Neural cell (in vitro differentiated cells): ENCODE measurements at regions not wholly inside any gene's neighbourhood (a gene's known extent, or its start where the extent isn't known, plus 50 kb on each side); places are given as distances from the start of the nearest gene placed in this dataset.
"Not testable (repeated sequence)": the region's sequence is repeated elsewhere in the genome, so short reads cannot be mapped to it uniquely, and the experiment has no call there.

Experiments used
- H2AFZ ChIP-seq: fragments of 200-600, 300-800 bp; sonication (generic), shearing (Covaris generic); 2 replicates; pipeline ENCODE4 v1.6.0; 2014; ENCODE audit warnings: low read depth, mild to moderate bottlenecking, antibody characterized with exemption, low read length, moderate library complexity
- H3F3A ChIP-seq: fragments of 200-600 bp; shearing (Covaris generic); 2 replicates; pipeline ENCODE4 v1.6.1; 2016; ENCODE audit warnings: mild to moderate bottlenecking, moderate library complexity, mixed read lengths, antibody characterized with exemption, low read length; ENCODE audit not compliant: insufficient read depth, poor library complexity, severe bottlenecking
- H3K27ac ChIP-seq: fragments of 200-600, 300-800 bp; sonication (generic), shearing (Covaris generic); 2 replicates; pipeline ENCODE4 v1.5.1; 2014; ENCODE audit warnings: mild to moderate bottlenecking, low read length, moderate library complexity
- H3K27me3 ChIP-seq: fragments of 300-800, 200-600 bp; sonication (generic), shearing (Covaris generic); 2 replicates; pipeline ENCODE4 v1.6.0; 2014; ENCODE audit warnings: mild to moderate bottlenecking, low read depth, low read length, moderate library complexity; ENCODE audit not compliant: insufficient read depth
- H3K36me3 ChIP-seq: fragments of 300-800, 200-600 bp; sonication (generic), shearing (Covaris generic); 2 replicates; pipeline ENCODE4 v1.5.1; 2014; ENCODE audit warnings: mild to moderate bottlenecking, antibody characterized with exemption, low read length, moderate library complexity; ENCODE audit not compliant: insufficient read depth
- H3K4me2 ChIP-seq: fragments of 300-800, 200-600 bp; sonication (generic), shearing (Covaris generic); 2 replicates; pipeline ENCODE4 v1.6.0; 2014; ENCODE audit warnings: mild to moderate bottlenecking, low read length
- H3K4me3 ChIP-seq: fragments of 300-800, 200-600 bp; sonication (generic), shearing (Covaris generic); 2 replicates; pipeline ENCODE4 v1.5.1; 2014; ENCODE audit warnings: mild to moderate bottlenecking, low read length, moderate library complexity
- H3K79me2 ChIP-seq: fragments of 200-600 bp; shearing (Covaris generic); replicated peaks from 2 replicates; pipeline ENCODE4 v1.6.0; 2014; ENCODE audit warnings: mild to moderate bottlenecking, low read length, moderate library complexity; ENCODE audit not compliant: insufficient read depth
- H3K9ac ChIP-seq: fragments of 300-800, 200-600 bp; sonication (generic), shearing (Covaris generic); 2 replicates; pipeline ENCODE4 v1.6.1; 2016; ENCODE audit warnings: mild to moderate bottlenecking, low read length, mixed read lengths
- H3K9me2 ChIP-seq: fragments of 200-600 bp; shearing (Covaris generic); 2 replicates; pipeline ENCODE4 v1.6.1; 2016; ENCODE audit warnings: mild to moderate bottlenecking, low read length, mixed read lengths; ENCODE audit not compliant: insufficient read depth
- H3K9me3 ChIP-seq: fragments of 200-600, 300-800 bp; sonication (generic), shearing (Covaris generic); 2 replicates; pipeline ENCODE4 v1.6.1; 2016; ENCODE audit warnings: mild to moderate bottlenecking, mixed run types, low read length, moderate library complexity, mixed read lengths
- H4K20me1 ChIP-seq: fragments of 200-600 bp; shearing (Covaris generic); 2 replicates; pipeline ENCODE4 v1.6.1; 2016; ENCODE audit warnings: mild to moderate bottlenecking, mixed run types; ENCODE audit not compliant: insufficient read depth
- CTCF ChIP-seq: fragments of 450-650 bp; IDR thresholded peaks from 2 replicates; pipeline ENCODE4 v1.5.1; 2014; ENCODE audit warnings: antibody characterized with exemption, mild to moderate bottlenecking, moderate library complexity; ENCODE audit not compliant: poor library complexity, severe bottlenecking
- EP300 ChIP-seq: fragments of 450-650 bp; conservative IDR thresholded peaks from 2 replicates; pipeline ENCODE4 v1.6.1; 2014; ENCODE audit warnings: antibody characterized with exemption, mild to moderate bottlenecking, moderate library complexity; ENCODE audit not compliant: poor library complexity, severe bottlenecking
- EZH2 ChIP-seq: fragments of 200-600, 300-800 bp; shearing (Covaris generic), sonication (generic); IDR thresholded peaks from 2 replicates; pipeline ENCODE4 v1.6.1; 2014; ENCODE audit warnings: antibody characterized with exemption, low read length, borderline replicate concordance, mild to moderate bottlenecking; ENCODE audit not compliant: insufficient read depth, poor library complexity, severe bottlenecking
- MXI1 ChIP-seq: fragments of 450-650 bp; conservative IDR thresholded peaks from 2 replicates; pipeline ENCODE4 v1.6.1; 2014; ENCODE audit warnings: antibody characterized with exemption, mild to moderate bottlenecking; ENCODE audit not compliant: poor library complexity, severe bottlenecking
- POLR2AphosphoS5 ChIP-seq: IDR thresholded peaks from 2 replicates; pipeline ENCODE4 v1.6.1; 2012
- RAD21 ChIP-seq: fragments of 450-650 bp; conservative IDR thresholded peaks from 2 replicates; pipeline ENCODE4 v1.6.1; 2014; ENCODE audit warnings: antibody characterized with exemption, mild to moderate bottlenecking, moderate library complexity
- REST ChIP-seq: IDR thresholded peaks from 2 replicates; pipeline ENCODE4 v1.6.1; 2012; ENCODE audit warnings: borderline replicate concordance
- SMC3 ChIP-seq: fragments of 450-650 bp; conservative IDR thresholded peaks from 2 replicates; pipeline ENCODE4 v1.6.1; 2014; ENCODE audit warnings: antibody characterized with exemption, mild to moderate bottlenecking, moderate library complexity; ENCODE audit not compliant: poor library complexity
- TAF1 ChIP-seq: IDR thresholded peaks from 2 replicates; pipeline ENCODE4 v1.6.1; 2012; ENCODE audit warnings: low read depth

- no peak overlapping the region for H3K4me2 ChIP-seq
- TF ChIP-seq CTCF (no peak), TAF1 (no peak), MXI1 (no peak), POLR2AphosphoS5 (no peak), EZH2 (no peak), RAD21 (no peak), EP300 (no peak), SMC3 (no peak), REST (no peak)
- no peak overlapping the region for H2AFZ ChIP-seq
- H3K36me3 ChIP-seq = no peaks in the 10 kb centered on the region
- no peaks in the 10 kb centered on the region for H4K20me1 ChIP-seq
- H3K9me3 ChIP-seq = peaks cover 6% of the 10 kb centered on the region
- H3K27me3 ChIP-seq = no peaks in the 10 kb centered on the region
- no peaks in the 10 kb centered on the region for H3K79me2 ChIP-seq
- no peak overlapping the region for H3K4me3 ChIP-seq
- peaks cover 3% of the 10 kb centered on the region for H3F3A ChIP-seq
- no peaks in the 10 kb centered on the region for H3K9me2 ChIP-seq
- H3K27ac ChIP-seq = no peak overlapping the region
- no peak overlapping the region for H3K9ac ChIP-seq
These were observed 877.9 kb upstream of the TMEFF2 start for GRCh38 chr2:193072647-193073046.

DNA sequence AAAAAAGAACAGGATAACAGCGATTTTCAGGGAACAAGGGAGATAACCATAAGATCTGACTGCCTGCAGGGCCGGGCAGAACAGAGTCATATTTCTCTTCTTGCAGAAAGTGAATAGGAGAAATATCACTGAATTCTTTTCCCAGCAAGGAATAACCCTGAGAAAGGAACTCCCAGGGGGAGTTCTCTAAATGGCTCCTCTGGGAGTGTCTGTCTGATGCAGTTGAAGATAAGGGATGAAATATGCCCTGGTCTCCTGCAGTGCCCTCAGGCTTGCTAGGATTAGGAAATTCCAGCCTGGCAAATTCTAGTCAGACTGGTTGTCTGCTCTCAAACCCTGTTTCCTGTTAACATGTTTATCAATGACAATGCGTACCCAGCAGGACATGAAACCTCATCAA, 830.8 kb upstream of the TMEFF2 start:
- not testable (repeated sequence) for H3K4me2 ChIP-seq, H3K9ac ChIP-seq, H2AFZ ChIP-seq, H3K79me2 ChIP-seq, H3K27ac ChIP-seq, H3F3A ChIP-seq, H3K4me3 ChIP-seq, H3K9me2 ChIP-seq, H3K27me3 ChIP-seq, H3K9me3 ChIP-seq, H3K36me3 ChIP-seq, H4K20me1 ChIP-seq

DNA sequence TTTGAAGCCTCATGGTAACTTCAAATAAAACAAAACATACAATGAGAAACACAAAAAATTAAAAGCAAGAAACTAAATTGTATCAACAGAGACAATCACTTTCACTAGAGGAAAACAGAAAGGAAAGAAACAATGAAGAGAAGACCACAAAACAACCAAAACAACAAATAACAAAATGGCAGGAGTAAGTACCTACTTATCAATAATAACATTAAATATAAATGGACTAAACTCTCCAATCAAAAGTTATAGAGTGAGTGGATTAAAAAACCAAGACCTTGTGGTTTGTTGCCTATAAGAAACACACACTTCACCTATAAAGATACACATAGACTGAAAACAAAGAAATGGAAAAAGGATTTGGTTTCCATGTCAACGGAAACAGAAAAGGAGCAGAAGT, 830.1 kb upstream of the TMEFF2 start:
- H3K79me2 ChIP-seq = no peaks in the 10 kb centered on the region
- H3K4me3 ChIP-seq = no peak overlapping the region
- H3K9ac ChIP-seq = no peak overlapping the region
- H4K20me1 ChIP-seq = no peaks in the 10 kb centered on the region
- H3K9me3 ChIP-seq = peaks cover 3% of the 10 kb centered on the region
- H3F3A ChIP-seq = no peaks in the 10 kb centered on the region
- no peak overlapping the region for H3K27ac ChIP-seq
- no peaks in the 10 kb centered on the region for H3K27me3 ChIP-seq
- no peak overlapping the region for H2AFZ ChIP-seq
- no peaks in the 10 kb centered on the region for H3K36me3 ChIP-seq
- H3K4me2 ChIP-seq = no peak overlapping the region
- TF ChIP-seq CTCF (no peak), EP300 (no peak), MXI1 (no peak), SMC3 (no peak), TAF1 (no peak), POLR2AphosphoS5 (no peak), EZH2 (no peak), REST (no peak), RAD21 (no peak)
- no peaks in the 10 kb centered on the region for H3K9me2 ChIP-seq
